DMS 273 treated with DMSO at 0.1 percent for 48 hours (cell line): ENCODE measurements at regions not wholly inside any gene's neighbourhood (a gene's known extent, or its start where the extent isn't known, plus 50 kb on each side); places are given as distances from the start of the nearest gene placed in this dataset.
"Not testable (repeated sequence)": the region's sequence is repeated elsewhere in the genome, so short reads cannot be mapped to it uniquely, and the experiment has no call there.

ENCODE experiments used
- DNase-seq: peaks from one replicate; lab custom pipeline; 2025; lab: John Stamatoyannopoulos, UW

- DNase-seq, result no peak
Observed at GRCh38 chr4:67332627-67333026, 212.7 kb downstream of the CENPC start.

GRCh38 chr4:67328393-67328792 is 216.9 kb downstream of the CENPC start:
- no peak for DNase-seq

GRCh38 chr4:67328018-67328278 is 217.4 kb downstream of the CENPC start:
- no peak for DNase-seq

GRCh38 chr4:67327245-67328017 is 217.9 kb downstream of the CENPC start:
- no peak for DNase-seq

GRCh38 chr4:67325791-67326190 is 219.5 kb downstream of the CENPC start:
- no peak for DNase-seq

- no peak for DNase-seq
Observed at GRCh38 chr4:67320645-67321044, 224.7 kb downstream of the CENPC start.

GRCh38 chr4:67319607-67320006 is 225.7 kb downstream of the CENPC start:
- DNase-seq, result not testable (repeated sequence)

- DNase-seq, result not testable (repeated sequence)
Observed at GRCh38 chr4:67300497-67301185, 244.7 kb downstream of the CENPC start.

- no peak for DNase-seq
Observed at GRCh38 chr4:67292636-67293035, 252.7 kb downstream of the CENPC start.

- no peak for DNase-seq
Observed at GRCh38 chr4:67292045-67292444, 253.3 kb downstream of the CENPC start.

- no peak for DNase-seq
Observed at GRCh38 chr4:67291644-67292043, 253.7 kb downstream of the CENPC start.

- DNase-seq, result peak; percentile 7
Observed at GRCh38 chr4:67288964-67289363, 256.3 kb downstream of the CENPC start.

GRCh38 chr4:67286724-67287123 is 258.6 kb downstream of the CENPC start:
- no peak for DNase-seq

GRCh38 chr4:67282749-67283148 is 262.6 kb downstream of the CENPC start:
- DNase-seq, result no peak

- no peak for DNase-seq
Observed at GRCh38 chr4:67275179-67275750, 270.0 kb downstream of the CENPC start.

GRCh38 chr4:67274671-67275070 is 270.6 kb downstream of the CENPC start:
- DNase-seq, result not testable (repeated sequence)

GRCh38 chr4:67273666-67274065 is 271.6 kb downstream of the CENPC start:
- no peak for DNase-seq

- no peak for DNase-seq
Observed at GRCh38 chr4:67261971-67262370, 283.3 kb downstream of the CENPC start.

GRCh38 chr4:67256388-67257043 is 288.8 kb downstream of the CENPC start:
- DNase-seq, result peak; percentile 77

- DNase-seq, result no peak
Observed at GRCh38 chr4:67250131-67250896, 295.0 kb downstream of the CENPC start.

GRCh38 chr4:67236788-67237187 is 308.5 kb downstream of the CENPC start:
- no peak for DNase-seq

- no peak for DNase-seq
Observed at GRCh38 chr4:67236318-67236717, 309.0 kb downstream of the CENPC start.
